B cell (primary cell): ENCODE measurements at regions not wholly inside any gene's neighbourhood (a gene's known extent, or its start where the extent isn't known, plus 50 kb on each side); places are given as distances from the start of the nearest gene placed in this dataset.

ENCODE experiments used
- ATAC-seq: fragments of 200-7000 bp; cut with Tn5 transposase; one replicate; pipeline ENCODE4 v1.10.0; 2021; ENCODE audit warnings: low read depth, mild to moderate bottlenecking, moderate number of reproducible peaks, moderate library complexity
- CTCF ChIA-PET: fragments of 350-600 bp; sonication (Branson Sonifier 250); formaldehyde crosslinking; loops from one replicate; lab custom pipeline; 2021; ENCODE audit warnings: antibody characterized with exemption, inconsistent platforms; lab: Charles Lee
- POLR2A ChIA-PET: fragments of 350-600 bp; sonication (Branson Sonifier 250); formaldehyde crosslinking; loops from one replicate; lab custom pipeline; 2021; ENCODE audit warnings: antibody characterized with exemption; lab: Charles Lee
- DNase-seq: peaks from one replicate; pipeline ENCODE4 v3.0.0; 2013
- H2AFZ ChIP-seq: 2 replicates; pipeline ENCODE4 v1.6.1; 2012; ENCODE audit warnings: mild to moderate bottlenecking, low read depth, low read length; ENCODE audit not compliant: insufficient read depth, poor library complexity, severe bottlenecking
- H3K27ac ChIP-seq, 2 donors: 1 replicate in 1 of 2; 2 replicates in 1 of 2; pipeline ENCODE4 v1.5.1; 2012 to 2013; ENCODE audit warnings: low read length in 2 of 2, mild to moderate bottlenecking in 2 of 2, moderate library complexity in 1 of 2
- H3K27me3 ChIP-seq, 4 experiments: fragments of 200-600 bp in 1 of 4; sonication (generic) in 1 of 4; replicated peaks in 1 of 4; 1 replicate in 2 of 4; 2 replicates in 2 of 4; pipeline versions ENCODE4 v1.6.1 to v1.7.0; 2013 to 2016; ENCODE audit warnings: low read length in 3 of 4, mild to moderate bottlenecking in 2 of 4, mixed read lengths in 1 of 4, moderate library complexity in 1 of 4; ENCODE audit not compliant: insufficient read depth in 4 of 4, control insufficient read depth in 3 of 4; ENCODE audit errors: control extremely low read depth in 1 of 4
- H3K36me3 ChIP-seq, 2 experiments: replicated peaks in 1 of 2; 1 replicate in 1 of 2; 2 replicates in 1 of 2; pipeline versions ENCODE4 v1.6.1 to v1.7.1; 2013; ENCODE audit warnings: low read length in 1 of 2; ENCODE audit not compliant: insufficient read depth in 2 of 2, control insufficient read depth in 1 of 2; ENCODE audit errors: control extremely low read depth in 1 of 2, extremely low read depth in 1 of 2
- H3K4me1 ChIP-seq, 2 donors: fragments of 200-600 bp in 1 of 2; sonication (generic) in 1 of 2; 1 replicate in 1 of 2; 2 replicates in 1 of 2; pipeline versions ENCODE4 v1.5.1 to v1.6.1; 2013 to 2017; ENCODE audit warnings: low read length in 2 of 2; ENCODE audit not compliant: control insufficient read depth in 2 of 2, insufficient read depth in 2 of 2
- H3K4me2 ChIP-seq: replicated peaks from 2 replicates; pipeline ENCODE3; 2012; ENCODE audit warnings: mild to moderate bottlenecking, low read depth, low read length; ENCODE audit not compliant: poor library complexity, severe bottlenecking
- H3K4me3 ChIP-seq, 5 experiments: fragments of 200-600 bp in 1 of 5; sonication (generic) in 1 of 5; 1 replicate in 3 of 5; 2 replicates in 2 of 5; pipeline versions ENCODE4 v1.5.1 to v1.7.0; 2011 to 2016; ENCODE audit warnings: low read length in 4 of 5, mild to moderate bottlenecking in 4 of 5, low read depth in 2 of 5, control low read depth in 1 of 5, moderate library complexity in 1 of 5; ENCODE audit not compliant: insufficient read depth in 1 of 5; ENCODE audit errors: control extremely low read depth in 1 of 5, extremely low read depth in 1 of 5
- H3K79me2 ChIP-seq: fragments of 200-600 bp; sonication (generic); one replicate; pipeline ENCODE4 v1.6.0; 2016; ENCODE audit warnings: low read length; ENCODE audit not compliant: control insufficient read depth, insufficient read depth
- H3K9ac ChIP-seq: fragments of 200-600 bp; sonication (generic); 2 replicates; pipeline ENCODE4 v1.6.1; 2017; ENCODE audit warnings: mild to moderate bottlenecking, low read length, moderate library complexity
- H3K9me3 ChIP-seq, 3 donors: one replicate each; pipeline versions ENCODE4 v1.6.1 to v1.7.1; 2013; ENCODE audit warnings: low read length in 2 of 3; ENCODE audit not compliant: control insufficient read depth in 2 of 3, insufficient read depth in 1 of 3; ENCODE audit errors: control extremely low read depth in 1 of 3
- H4K20me1 ChIP-seq: 2 replicates; pipeline ENCODE4 v1.6.0; 2012; ENCODE audit warnings: mild to moderate bottlenecking, low read length; ENCODE audit not compliant: insufficient read depth, control insufficient read depth, poor library complexity, severe bottlenecking
- H3K27ac Mint-ChIP-seq: one replicate; pipeline ENCODE4 v1.8.0; 2021; ENCODE audit warnings: mixed read lengths
- H3K27me3 Mint-ChIP-seq: one replicate; pipeline ENCODE4 v1.8.0; 2021; ENCODE audit warnings: mixed read lengths
- H3K4me1 Mint-ChIP-seq: one replicate; pipeline ENCODE4 v1.8.0; 2021; ENCODE audit warnings: mixed read lengths
- H3K4me3 Mint-ChIP-seq: one replicate; pipeline ENCODE4 v1.8.0; 2021; ENCODE audit warnings: mixed read lengths
- H3K9me3 Mint-ChIP-seq: one replicate; pipeline ENCODE4 v1.8.0; 2022; ENCODE audit warnings: mixed read lengths; ENCODE audit not compliant: insufficient read depth
- EZH2 ChIP-seq: IDR thresholded peaks from 2 replicates; pipeline ENCODE4 v1.6.1; 2012; ENCODE audit warnings: borderline replicate concordance, low read depth, mild to moderate bottlenecking, moderate library complexity, low read length; ENCODE audit not compliant: insufficient read depth, poor library complexity, severe bottlenecking
- WGBS: methylation state at CpG from one replicate; pipeline ENCODE4 v1.1.5; 2013; ENCODE audit warnings: missing lambda C conversion rate; ENCODE audit not compliant: insufficient coverage; 5-methylcytosine and 5-hydroxymethylcytosine counted together
- intact Hi-C: fragments of 100-400 bp; cut with micrococcal nuclease; formaldehyde crosslinking; loops from one replicate; pipeline ENCODE4 v1.10.0; 2022
- TF ChIP-seq, protein P1 (sequence below): fragments of 200-600 bp; IDR thresholded peaks from one replicate; pipeline ENCODE4 v1.8.0; 2022; ENCODE audit warnings: antibody characterized with exemption, mild to moderate bottlenecking

- ATAC-seq, result no peak
- intact Hi-C loops, result no loop called here
- DNase-seq, result no peak
- Mint-ChIP-seq H3K27ac (no peak overlapping the region), H3K27me3 (no peaks in the 10 kb centered on the region), H3K4me3 (no peak overlapping the region), H3K9me3 (no peaks in the 10 kb centered on the region), H3K4me1 (no peaks in the 10 kb centered on the region)
- WGBS, result no CpG with 5 or more reads among the region's 1 CpG
- no peak overlapping the region for H3K9ac ChIP-seq
- POLR2A ChIA-PET, result no interaction called here
- no peaks in the 10 kb centered on the region for H3K27me3 ChIP-seq
- no peak overlapping the region for H3K4me2 ChIP-seq
- H3K4me3 ChIP-seq, result no peak overlapping the region
- no peaks in the 10 kb centered on the region for H4K20me1 ChIP-seq
- CTCF ChIA-PET, result no interaction called here
- H2AFZ ChIP-seq, result no peak overlapping the region
- H3K4me1 ChIP-seq, result no peaks in the 10 kb centered on the region
- H3K36me3 ChIP-seq, result no peaks in the 10 kb centered on the region
- peaks cover 0 to 3% (median 0%) of the 10 kb centered on the region in 3 donors for H3K9me3 ChIP-seq
- H3K27ac ChIP-seq, result no peak overlapping the region
- TF ChIP-seq, protein P1, sequence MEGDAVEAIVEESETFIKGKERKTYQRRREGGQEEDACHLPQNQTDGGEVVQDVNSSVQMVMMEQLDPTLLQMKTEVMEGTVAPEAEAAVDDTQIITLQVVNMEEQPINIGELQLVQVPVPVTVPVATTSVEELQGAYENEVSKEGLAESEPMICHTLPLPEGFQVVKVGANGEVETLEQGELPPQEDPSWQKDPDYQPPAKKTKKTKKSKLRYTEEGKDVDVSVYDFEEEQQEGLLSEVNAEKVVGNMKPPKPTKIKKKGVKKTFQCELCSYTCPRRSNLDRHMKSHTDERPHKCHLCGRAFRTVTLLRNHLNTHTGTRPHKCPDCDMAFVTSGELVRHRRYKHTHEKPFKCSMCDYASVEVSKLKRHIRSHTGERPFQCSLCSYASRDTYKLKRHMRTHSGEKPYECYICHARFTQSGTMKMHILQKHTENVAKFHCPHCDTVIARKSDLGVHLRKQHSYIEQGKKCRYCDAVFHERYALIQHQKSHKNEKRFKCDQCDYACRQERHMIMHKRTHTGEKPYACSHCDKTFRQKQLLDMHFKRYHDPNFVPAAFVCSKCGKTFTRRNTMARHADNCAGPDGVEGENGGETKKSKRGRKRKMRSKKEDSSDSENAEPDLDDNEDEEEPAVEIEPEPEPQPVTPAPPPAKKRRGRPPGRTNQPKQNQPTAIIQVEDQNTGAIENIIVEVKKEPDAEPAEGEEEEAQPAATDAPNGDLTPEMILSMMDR, result no peak
- no peaks in the 10 kb centered on the region for H3K79me2 ChIP-seq
These were observed 102.9 kb upstream of the ETV1 start for GRCh38 chr7:14092331-14092730.

GRCh38 chr7:14085901-14086300 lies 96.4 kb upstream of the ETV1 start:
- no peaks in the 10 kb centered on the region for H4K20me1 ChIP-seq
- ChIA-PET CTCF (no interaction called here), POLR2A (no interaction called here)
- ATAC-seq (no peak), DNase-seq (no peak)
- no peaks in the 10 kb centered on the region for H3K27me3 ChIP-seq
- intact Hi-C loops, result no loop called here
- TF ChIP-seq, protein P1, result no peak
- TF ChIP-seq EZH2, result no peak
- H3K4me2 ChIP-seq, result no peak overlapping the region
- Mint-ChIP-seq H3K4me3 (no peak overlapping the region), H3K27ac (no peak overlapping the region), H3K4me1 (no peaks in the 10 kb centered on the region), H3K9me3 (peaks cover 12% of the 10 kb centered on the region), H3K27me3 (no peaks in the 10 kb centered on the region)
- WGBS, result no CpG with 5 or more reads among the region's 1 CpG
- H3K9me3 ChIP-seq, result peaks cover 0 to 6% (median 6%) of the 10 kb centered on the region in 3 donors
- H3K9ac ChIP-seq, result no peak overlapping the region
- H3K27ac ChIP-seq, result no peak overlapping the region
- no peaks in the 10 kb centered on the region for H3K4me1 ChIP-seq
- no peaks in the 10 kb centered on the region for H3K36me3 ChIP-seq
- H2AFZ ChIP-seq, result no peak overlapping the region
- H3K79me2 ChIP-seq, result no peaks in the 10 kb centered on the region
- H3K4me3 ChIP-seq, result no peak overlapping the region
